OCI-LY1 (cell line): ENCODE measurements at regions not wholly inside any gene's neighbourhood (a gene's known extent, or its start where the extent isn't known, plus 50 kb on each side); places are given as distances from the start of the nearest gene placed in this dataset.

Experiments used
- H2AFZ ChIP-seq: fragments of 200-600 bp; sonication (generic), shearing (Covaris generic); 2 replicates; pipeline ENCODE4 v1.6.0; 2014; ENCODE audit warnings: antibody characterized with exemption, mild to moderate bottlenecking, low read length
- H3F3A ChIP-seq: fragments of 200-600 bp; sonication (generic), shearing (Covaris generic); 2 replicates; pipeline ENCODE4 v1.6.0; 2014; ENCODE audit warnings: mild to moderate bottlenecking, antibody characterized with exemption, low read length, moderate library complexity; ENCODE audit not compliant: insufficient read depth
- H3K27ac ChIP-seq: fragments of 200-600 bp; sonication (generic); 2 replicates; pipeline ENCODE4 v1.5.1; 2014; ENCODE audit warnings: low read length, mixed run types, mild to moderate bottlenecking, low read depth; ENCODE audit not compliant: poor library complexity, severe bottlenecking
- H3K27me3 ChIP-seq: fragments of 200-600 bp; sonication (generic); 2 replicates; pipeline ENCODE4 v1.6.0; 2014; ENCODE audit warnings: antibody characterized with exemption, mild to moderate bottlenecking, low read length, moderate library complexity; ENCODE audit not compliant: insufficient read depth
- H3K36me3 ChIP-seq: fragments of 200-600 bp; sonication (generic); 2 replicates; pipeline ENCODE4 v1.6.1; 2014; ENCODE audit warnings: mild to moderate bottlenecking, antibody characterized with exemption, low read length, moderate library complexity, mixed read lengths; ENCODE audit not compliant: insufficient read depth
- H3K4me1 ChIP-seq: fragments of 200-600 bp; sonication (generic); 2 replicates; pipeline ENCODE4 v1.5.1; 2014; ENCODE audit warnings: mild to moderate bottlenecking, low read length, moderate library complexity; ENCODE audit not compliant: insufficient read depth, severe bottlenecking
- H3K4me2 ChIP-seq: fragments of 200-600 bp; sonication (generic), shearing (Covaris generic); 2 replicates; pipeline ENCODE4 v1.6.1; 2014; ENCODE audit warnings: low read length
- H3K4me3 ChIP-seq: fragments of 200-600 bp; sonication (generic); 2 replicates; pipeline ENCODE4 v1.5.1; 2014; ENCODE audit warnings: low read length, low read depth, mild to moderate bottlenecking, mixed read lengths; ENCODE audit not compliant: poor library complexity, severe bottlenecking
- H3K79me2 ChIP-seq: fragments of 200-600 bp; shearing (Covaris generic); 2 replicates; pipeline ENCODE4 v1.6.1; 2016; ENCODE audit warnings: mixed run types, low read length, mixed read lengths; ENCODE audit not compliant: insufficient read depth
- H3K9ac ChIP-seq: fragments of 200-600 bp; sonication (generic), shearing (Covaris generic); 2 replicates; pipeline ENCODE4 v1.6.1; 2014; ENCODE audit warnings: mild to moderate bottlenecking, low read length, mixed read lengths
- H3K9me2 ChIP-seq: fragments of 200-600 bp; sonication (generic), shearing (Covaris generic); 2 replicates; pipeline ENCODE4 v1.6.1; 2014; ENCODE audit warnings: low read depth, mild to moderate bottlenecking, low read length, mixed read lengths
- H3K9me3 ChIP-seq: fragments of 200-600 bp; shearing (Covaris generic); 2 replicates; pipeline ENCODE4 v1.6.1; 2014; ENCODE audit warnings: low read length, mixed read lengths
- H4K20me1 ChIP-seq: fragments of 200-600 bp; sonication (generic), shearing (Covaris generic); 2 replicates; pipeline ENCODE4 v1.6.0; 2016; ENCODE audit warnings: mild to moderate bottlenecking, low read length; ENCODE audit not compliant: insufficient read depth
- EZH2 ChIP-seq: fragments of 200-600 bp; sonication (generic), shearing (Covaris generic); IDR thresholded peaks from 2 replicates; pipeline ENCODE4 v1.8.0; 2017; ENCODE audit warnings: borderline replicate concordance, mixed run types, mild to moderate bottlenecking, antibody characterized with exemption, low read length, moderate library complexity, mixed read lengths
- TF ChIP-seq, protein P1 (sequence below): fragments of 200-600 bp; sonication (generic), shearing (Covaris generic); IDR thresholded peaks from 2 replicates; pipeline ENCODE4 v1.5.1; 2017; ENCODE audit warnings: mild to moderate bottlenecking, antibody characterized with exemption, low read length, moderate library complexity, mixed read lengths

GRCh38 chr16:48963901-48964615 is 317.6 kb downstream of the CBLN1 start:
- Histone ChIP-seq H3K9me2 (no peaks in the 10 kb centered on the region), H4K20me1 (no peaks in the 10 kb centered on the region), H3K9me3 (no peaks in the 10 kb centered on the region), H3F3A (no peaks in the 10 kb centered on the region), H3K27me3 (no peaks in the 10 kb centered on the region), H3K4me3 (no peak overlapping the region), H3K4me2 (no peak overlapping the region), H3K36me3 (no peaks in the 10 kb centered on the region), H3K27ac (no peak overlapping the region), H3K9ac (no peak overlapping the region), H2AFZ (no peak overlapping the region), H3K79me2 (no peaks in the 10 kb centered on the region), H3K4me1 (no peaks in the 10 kb centered on the region)
- TF ChIP-seq, protein P1, sequence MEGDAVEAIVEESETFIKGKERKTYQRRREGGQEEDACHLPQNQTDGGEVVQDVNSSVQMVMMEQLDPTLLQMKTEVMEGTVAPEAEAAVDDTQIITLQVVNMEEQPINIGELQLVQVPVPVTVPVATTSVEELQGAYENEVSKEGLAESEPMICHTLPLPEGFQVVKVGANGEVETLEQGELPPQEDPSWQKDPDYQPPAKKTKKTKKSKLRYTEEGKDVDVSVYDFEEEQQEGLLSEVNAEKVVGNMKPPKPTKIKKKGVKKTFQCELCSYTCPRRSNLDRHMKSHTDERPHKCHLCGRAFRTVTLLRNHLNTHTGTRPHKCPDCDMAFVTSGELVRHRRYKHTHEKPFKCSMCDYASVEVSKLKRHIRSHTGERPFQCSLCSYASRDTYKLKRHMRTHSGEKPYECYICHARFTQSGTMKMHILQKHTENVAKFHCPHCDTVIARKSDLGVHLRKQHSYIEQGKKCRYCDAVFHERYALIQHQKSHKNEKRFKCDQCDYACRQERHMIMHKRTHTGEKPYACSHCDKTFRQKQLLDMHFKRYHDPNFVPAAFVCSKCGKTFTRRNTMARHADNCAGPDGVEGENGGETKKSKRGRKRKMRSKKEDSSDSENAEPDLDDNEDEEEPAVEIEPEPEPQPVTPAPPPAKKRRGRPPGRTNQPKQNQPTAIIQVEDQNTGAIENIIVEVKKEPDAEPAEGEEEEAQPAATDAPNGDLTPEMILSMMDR = no peak
- no peak for TF ChIP-seq EZH2

DNA sequence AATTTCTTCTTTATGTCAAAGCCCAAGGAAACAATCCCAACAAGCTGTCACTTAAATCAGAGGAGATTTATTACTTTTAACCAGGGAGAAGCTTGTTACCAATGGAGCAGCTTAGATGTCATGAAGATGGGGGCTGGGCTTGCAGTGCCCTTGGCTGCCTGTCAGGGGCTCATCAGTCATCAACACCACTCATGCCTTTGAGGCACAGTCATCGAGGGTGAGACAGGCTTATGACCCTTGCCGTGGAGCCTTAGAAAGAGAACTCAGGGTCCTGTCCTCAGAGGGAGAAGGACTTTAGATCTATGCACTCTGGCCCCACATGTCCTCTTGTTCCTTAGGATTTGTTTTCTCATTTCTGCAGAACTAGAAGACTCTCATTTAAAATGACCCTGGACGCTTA is 318.3 kb downstream of the CBLN1 start:
- no peaks in the 10 kb centered on the region for H3K4me1 ChIP-seq
- TF ChIP-seq, protein P1 = no peak
- TF ChIP-seq EZH2 = no peak
- H3K9me3 ChIP-seq = no peaks in the 10 kb centered on the region
- H3K4me3 ChIP-seq = no peak overlapping the region
- H3K27me3 ChIP-seq = no peaks in the 10 kb centered on the region
- H3K9me2 ChIP-seq = no peaks in the 10 kb centered on the region
- no peak overlapping the region for H3K4me2 ChIP-seq
- H3K79me2 ChIP-seq = no peaks in the 10 kb centered on the region
- no peak overlapping the region for H2AFZ ChIP-seq
- no peak overlapping the region for H3K9ac ChIP-seq
- H3K36me3 ChIP-seq = no peaks in the 10 kb centered on the region
- H3K27ac ChIP-seq = no peak overlapping the region
- no peaks in the 10 kb centered on the region for H3F3A ChIP-seq
- no peaks in the 10 kb centered on the region for H4K20me1 ChIP-seq

GRCh38 chr16:48961546-48961945 is 320.1 kb downstream of the CBLN1 start:
- no peak for TF ChIP-seq EZH2
- TF ChIP-seq, protein P1 = no peak
- H3K4me2 ChIP-seq = no peak overlapping the region

More at GRCh38 chr16:48961546-48961945, 320.1 kb downstream of the CBLN1 start:
- Histone ChIP-seq H3K9me2 (no peaks in the 10 kb centered on the region), H3K4me3 (no peak overlapping the region), H3F3A (no peaks in the 10 kb centered on the region), H3K9me3 (no peaks in the 10 kb centered on the region), H3K27ac (no peak overlapping the region), H3K4me1 (no peaks in the 10 kb centered on the region), H3K9ac (no peak overlapping the region), H3K36me3 (no peaks in the 10 kb centered on the region), H3K27me3 (no peaks in the 10 kb centered on the region), H3K79me2 (no peaks in the 10 kb centered on the region), H2AFZ (no peak overlapping the region), H4K20me1 (no peaks in the 10 kb centered on the region)
